IMR-90 (cell line): ENCODE measurements at regions not wholly inside any gene's neighbourhood (a gene's known extent, or its start where the extent isn't known, plus 50 kb on each side); places are given as distances from the start of the nearest gene placed in this dataset.
A peak's percentile ranks its signal among the peaks of the same experiment; 100 is the strongest.

Experiments used
- ATAC-seq: fragments of 200-7000 bp; cut with Tn5 transposase; 2 replicates; pipeline ENCODE4 v1.9.1; 2020; ENCODE audit warnings: low read depth, mild to moderate bottlenecking, moderate library complexity
- BruUV-seq: library from RNA; stranded (reverse); fragments of 400-500 nt; replicated peaks from 2 replicates; lab custom pipeline; 2021; lab: Mats Ljungman, UMichigan
- CTCF ChIA-PET: fragments of 300-600 bp; formaldehyde crosslinking; extraction: SDS; loops from one replicate; lab custom pipeline; 2021; ENCODE audit warnings: antibody characterized with exemption; lab: Yijun Ruan, JAX
- POLR2A ChIA-PET: fragments of 300-600 bp; sonication (Branson Sonifier 250); formaldehyde crosslinking; loops from one replicate; lab custom pipeline; 2022; ENCODE audit warnings: antibody characterized with exemption; ENCODE audit not compliant: unreplicated experiment; lab: Charles Lee
- DNase-seq: peaks from one replicate; pipeline ENCODE4 v3.0.0; 2013
- H2AFZ ChIP-seq: replicated peaks from 2 replicates; pipeline ENCODE3; 2013; ENCODE audit warnings: low read length, mild to moderate bottlenecking; ENCODE audit not compliant: poor library complexity
- H2AK5ac ChIP-seq: 2 replicates; pipeline ENCODE4 v1.6.1; 2013; ENCODE audit warnings: low read depth, low read length, inconsistent platforms
- H2AK9ac ChIP-seq: replicated peaks from 2 replicates; pipeline ENCODE3; 2013; ENCODE audit warnings: mild to moderate bottlenecking, low read depth, low read length, moderate library complexity; ENCODE audit not compliant: poor library complexity
- H2BK120ac ChIP-seq: 2 replicates; pipeline ENCODE4 v1.6.1; 2013; ENCODE audit warnings: low read depth, low read length, inconsistent platforms
- H2BK15ac ChIP-seq: 3 replicates; pipeline ENCODE4 v1.6.1; 2013; ENCODE audit warnings: low read depth, low read length, inconsistent platforms
- H2BK20ac ChIP-seq: 2 replicates; pipeline ENCODE4 v1.6.1; 2013; ENCODE audit warnings: low read depth, mild to moderate bottlenecking, inconsistent platforms, low read length, moderate library complexity
- H2BK5ac ChIP-seq: 2 replicates; pipeline ENCODE4 v1.6.1; 2013; ENCODE audit warnings: mild to moderate bottlenecking, low read depth, low read length, inconsistent platforms; ENCODE audit not compliant: poor library complexity, severe bottlenecking
- H3K14ac ChIP-seq: replicated peaks from 2 replicates; pipeline ENCODE4 v1.6.1; 2013; ENCODE audit warnings: low read depth, low read length, inconsistent platforms
- H3K18ac ChIP-seq: 2 replicates; pipeline ENCODE4 v1.6.1; 2013; ENCODE audit warnings: low read depth, low read length, control low read depth
- H3K23ac ChIP-seq: 2 replicates; pipeline ENCODE4 v1.6.1; 2013; ENCODE audit warnings: low read depth, low read length, inconsistent platforms
- H3K27ac ChIP-seq: 2 replicates; pipeline ENCODE4 v1.5.1; 2013; ENCODE audit warnings: mild to moderate bottlenecking, control low read depth, low read length; ENCODE audit not compliant: insufficient read depth
- H3K27me3 ChIP-seq: 2 replicates; pipeline ENCODE4 v1.6.1; 2013; ENCODE audit warnings: low read length; ENCODE audit not compliant: control insufficient read depth, insufficient read depth
- H3K36me3 ChIP-seq: 2 replicates; pipeline ENCODE4 v1.6.1; 2013; ENCODE audit warnings: low read length, mixed read lengths; ENCODE audit not compliant: control insufficient read depth, insufficient read depth
- H3K4ac ChIP-seq: 2 replicates; pipeline ENCODE4 v1.6.1; 2013; ENCODE audit warnings: low read depth, low read length, inconsistent platforms
- H3K4me1 ChIP-seq: 2 replicates; pipeline ENCODE4 v1.6.1; 2013; ENCODE audit warnings: low read length, mixed read lengths; ENCODE audit not compliant: control insufficient read depth, insufficient read depth
- H3K4me2 ChIP-seq: 2 replicates; pipeline ENCODE4 v1.6.1; 2013; ENCODE audit warnings: low read depth, mild to moderate bottlenecking, control low read depth, low read length, moderate library complexity
- H3K4me3 ChIP-seq: 2 replicates; pipeline ENCODE4 v1.5.1; 2013; ENCODE audit warnings: low read depth, mild to moderate bottlenecking, control low read depth, low read length, moderate library complexity; ENCODE audit not compliant: insufficient read depth
- H3K56ac ChIP-seq: 2 replicates; pipeline ENCODE4 v1.6.1; 2013; ENCODE audit warnings: low read length, inconsistent platforms; ENCODE audit not compliant: insufficient read depth; ENCODE audit errors: extremely low read depth
- H3K79me1 ChIP-seq, 2 experiments: 2 replicates each; pipeline ENCODE4 v1.6.1; 2013; ENCODE audit warnings: low read length in 2 of 2, inconsistent platforms in 1 of 2, low read depth in 1 of 2
- H3K9ac ChIP-seq: 2 replicates; pipeline ENCODE4 v1.6.1; 2013; ENCODE audit warnings: low read depth, low read length, control low read depth
- H3K9me1 ChIP-seq: 2 replicates; pipeline ENCODE4 v1.6.1; 2013; ENCODE audit warnings: low read length, inconsistent platforms; ENCODE audit not compliant: insufficient read depth
- H3K9me3 ChIP-seq: 2 replicates; pipeline ENCODE4 v1.6.1; 2013; ENCODE audit warnings: low read length; ENCODE audit not compliant: control insufficient read depth, insufficient read depth
- H4K20me1 ChIP-seq: 2 replicates; pipeline ENCODE4 v1.6.1; 2013; ENCODE audit warnings: low read length, inconsistent platforms; ENCODE audit not compliant: insufficient read depth
- H4K5ac ChIP-seq: 2 replicates; pipeline ENCODE4 v1.6.1; 2013; ENCODE audit warnings: mild to moderate bottlenecking, low read depth, low read length, control low read depth
- H4K8ac ChIP-seq, 2 experiments: 2 replicates each; pipeline ENCODE4 v1.6.1; 2013; ENCODE audit warnings: low read depth in 2 of 2, low read length in 2 of 2, control low read depth in 1 of 2, inconsistent platforms in 1 of 2
- H4K91ac ChIP-seq: 2 replicates; pipeline ENCODE4 v1.6.1; 2013; ENCODE audit warnings: low read depth, low read length, inconsistent platforms; ENCODE audit not compliant: insufficient read depth
- BHLHE40 ChIP-seq: fragments of 150-350 bp; IDR thresholded peaks from 2 replicates; pipeline ENCODE4 v1.6.1; 2016; ENCODE audit warnings: mild to moderate bottlenecking, low read depth, low read length
- CEBPB ChIP-seq: IDR thresholded peaks from 2 replicates; pipeline ENCODE4 v1.6.1; 2012; ENCODE audit warnings: low read depth, low read length, improper control_type of control experiment
- CHD1 ChIP-seq: IDR thresholded peaks from 2 replicates; pipeline ENCODE4 v1.6.1; 2012; ENCODE audit warnings: low read depth, low read length, improper control_type of control experiment
- ELK1 ChIP-seq: fragments of 150-350 bp; IDR thresholded peaks from 2 replicates; pipeline ENCODE4 v1.6.1; 2016; ENCODE audit warnings: low read depth, mild to moderate bottlenecking, low read length, moderate library complexity, borderline replicate concordance
- FOS ChIP-seq: fragments of 150-350 bp; IDR thresholded peaks from 2 replicates; pipeline ENCODE4 v1.6.1; 2016; ENCODE audit warnings: low read depth, low read length
- MAFK ChIP-seq: IDR thresholded peaks from 2 replicates; pipeline ENCODE4 v1.6.1; 2012; ENCODE audit warnings: low read depth, low read length, improper control_type of control experiment
- MAZ ChIP-seq: IDR thresholded peaks from 2 replicates; pipeline ENCODE4 v1.6.1; 2012; ENCODE audit warnings: low read depth, mild to moderate bottlenecking, low read length, improper control_type of control experiment, moderate library complexity, borderline replicate concordance
- MXI1 ChIP-seq: IDR thresholded peaks from 2 replicates; pipeline ENCODE4 v1.6.1; 2012; ENCODE audit warnings: low read depth, mild to moderate bottlenecking, low read length, moderate library complexity, borderline replicate concordance
- NFE2L2 ChIP-seq: fragments of 150-350 bp; IDR thresholded peaks from 2 replicates; pipeline ENCODE4 v1.6.1; 2016; ENCODE audit warnings: low read depth, mild to moderate bottlenecking, low read length
- POLR2A ChIP-seq: IDR thresholded peaks from 2 replicates; pipeline ENCODE4 v1.6.1; 2012; ENCODE audit warnings: mild to moderate bottlenecking, low read depth, low read length
- RAD21 ChIP-seq: IDR thresholded peaks from 2 replicates; pipeline ENCODE4 v1.6.1; 2012; ENCODE audit warnings: low read length, improper control_type of control experiment
- RCOR1 ChIP-seq: IDR thresholded peaks from 2 replicates; pipeline ENCODE4 v1.6.1; 2012; ENCODE audit warnings: mild to moderate bottlenecking, low read length, improper control_type of control experiment; ENCODE audit not compliant: insufficient replicate concordance
- RFX5 ChIP-seq: IDR thresholded peaks from 2 replicates; pipeline ENCODE4 v1.8.0; 2012; ENCODE audit warnings: low read depth, mild to moderate bottlenecking, low read length, moderate library complexity
- SMC3 ChIP-seq: fragments of 150-350 bp; IDR thresholded peaks from 2 replicates; pipeline ENCODE4 v1.6.1; 2016; ENCODE audit warnings: low read depth, mild to moderate bottlenecking, antibody characterized with exemption, low read length, moderate library complexity
- USF2 ChIP-seq: fragments of 150-350 bp; IDR thresholded peaks from 2 replicates; pipeline ENCODE4 v1.6.1; 2017; ENCODE audit warnings: mild to moderate bottlenecking, antibody characterized with exemption, low read length, low read depth
- WGBS, 2 experiments: methylation state at CpG; one replicate each; pipeline versions ENCODE4 v1.1.5 to v1.1.7; 2013; ENCODE audit warnings: missing lambda C conversion rate in 2 of 2; ENCODE audit not compliant: insufficient read length in 1 of 2; ENCODE audit errors: extremely low coverage in 2 of 2; 5-methylcytosine and 5-hydroxymethylcytosine counted together
- dilution Hi-C: fragments of 300-500 bp; cut with HindIII; formaldehyde crosslinking; loops from one replicate; pipeline ENCODE4 v1.14.3; 2018; ENCODE audit warnings: low sequenced_read_pairs; ENCODE audit not compliant: unreplicated experiment
- in situ Hi-C: fragments of 300-500 bp; cut with MboI; formaldehyde crosslinking; loops from 3 replicates; pipeline ENCODE4 v1.14.3; 2019; ENCODE audit warnings: low sequenced_read_pairs, inconsistent platforms, mixed read lengths
- intact Hi-C: fragments of 100-400 bp; cut with micrococcal nuclease; formaldehyde crosslinking; loops from 2 replicates; pipeline ENCODE4 v1.10.0; 2022

- no peak overlapping the region for H3K23ac ChIP-seq
- H2BK5ac ChIP-seq, result no peak overlapping the region
- in situ Hi-C loops (no loop called here), dilution Hi-C loops (no loop called here), intact Hi-C loops (no loop called here)
- BruUV-seq, result no TSS peak
- H2AK9ac ChIP-seq, result no peak overlapping the region
- H4K20me1 ChIP-seq, result no peaks in the 10 kb centered on the region
- ChIA-PET CTCF (no interaction called here), POLR2A (no interaction called here)
- H4K91ac ChIP-seq, result no peak overlapping the region
- H3K4me3 ChIP-seq, result no peak overlapping the region
- H2BK20ac ChIP-seq, result no peak overlapping the region
- H3K4me2 ChIP-seq, result no peak overlapping the region
- DNase-seq (peak; percentile 47), ATAC-seq (no peak)
- no peak overlapping the region for H3K14ac ChIP-seq
- no peaks in the 10 kb centered on the region for H3K79me1 ChIP-seq
- H2BK120ac ChIP-seq, result no peak overlapping the region
- H3K9me3 ChIP-seq, result no peaks in the 10 kb centered on the region
- no peak overlapping the region for H3K56ac ChIP-seq
- no peak overlapping the region for H3K9ac ChIP-seq
- TF ChIP-seq NFE2L2, result no peak
- no peak for TF ChIP-seq MXI1
- no peak for TF ChIP-seq FOS
- TF ChIP-seq MAFK, result no peak
- no peak for TF ChIP-seq ELK1
- no peak for TF ChIP-seq USF2
- TF ChIP-seq MAZ, result no peak
- TF ChIP-seq BHLHE40, result no peak
- no peak for TF ChIP-seq RFX5
- TF ChIP-seq POLR2A, result no peak
- no peak for TF ChIP-seq RAD21
- TF ChIP-seq RCOR1, result no peak
- TF ChIP-seq CEBPB, result no peak
- no peak for TF ChIP-seq SMC3
- TF ChIP-seq CHD1, result no peak
- no peak overlapping the region for H3K18ac ChIP-seq
- H4K8ac ChIP-seq, result no peak overlapping the region
- no peaks in the 10 kb centered on the region for H3K36me3 ChIP-seq
- H2BK15ac ChIP-seq, result no peak overlapping the region
- peak overlapping the region; percentile 33 for H2AFZ ChIP-seq
- H3K4me1 ChIP-seq, result no peaks in the 10 kb centered on the region
- H3K27me3 ChIP-seq, result no peaks in the 10 kb centered on the region
- H3K27ac ChIP-seq, result no peak overlapping the region
- no peak overlapping the region for H4K5ac ChIP-seq
- H2AK5ac ChIP-seq, result peak overlapping the region; percentile 54
- 33% methylated on average over 1 of the region's 6 CpGs; no CpG with 5 or more reads in 1 of the 2 experiments for WGBS, 2 experiments
- no peaks in the 10 kb centered on the region for H3K9me1 ChIP-seq
- H3K4ac ChIP-seq, result no peak overlapping the region
Measured at GRCh38 chr5:143880178-143880577, 68.2 kb downstream of the HMHB1 start.
